H4 (cell line): ENCODE measurements at regions not wholly inside any gene's neighbourhood (a gene's known extent, or its start where the extent isn't known, plus 50 kb on each side); places are given as distances from the start of the nearest gene placed in this dataset.
A peak's percentile ranks its signal among the peaks of the same experiment; 100 is the strongest.
"Not testable (repeated sequence)": the region's sequence is repeated elsewhere in the genome, so short reads cannot be mapped to it uniquely, and the experiment has no call there.

Experiments used
- DNase-seq: peaks from one replicate; pipeline ENCODE4 v3.0.0-alpha.2; 2015; ENCODE audit warnings: low spot score

DNA sequence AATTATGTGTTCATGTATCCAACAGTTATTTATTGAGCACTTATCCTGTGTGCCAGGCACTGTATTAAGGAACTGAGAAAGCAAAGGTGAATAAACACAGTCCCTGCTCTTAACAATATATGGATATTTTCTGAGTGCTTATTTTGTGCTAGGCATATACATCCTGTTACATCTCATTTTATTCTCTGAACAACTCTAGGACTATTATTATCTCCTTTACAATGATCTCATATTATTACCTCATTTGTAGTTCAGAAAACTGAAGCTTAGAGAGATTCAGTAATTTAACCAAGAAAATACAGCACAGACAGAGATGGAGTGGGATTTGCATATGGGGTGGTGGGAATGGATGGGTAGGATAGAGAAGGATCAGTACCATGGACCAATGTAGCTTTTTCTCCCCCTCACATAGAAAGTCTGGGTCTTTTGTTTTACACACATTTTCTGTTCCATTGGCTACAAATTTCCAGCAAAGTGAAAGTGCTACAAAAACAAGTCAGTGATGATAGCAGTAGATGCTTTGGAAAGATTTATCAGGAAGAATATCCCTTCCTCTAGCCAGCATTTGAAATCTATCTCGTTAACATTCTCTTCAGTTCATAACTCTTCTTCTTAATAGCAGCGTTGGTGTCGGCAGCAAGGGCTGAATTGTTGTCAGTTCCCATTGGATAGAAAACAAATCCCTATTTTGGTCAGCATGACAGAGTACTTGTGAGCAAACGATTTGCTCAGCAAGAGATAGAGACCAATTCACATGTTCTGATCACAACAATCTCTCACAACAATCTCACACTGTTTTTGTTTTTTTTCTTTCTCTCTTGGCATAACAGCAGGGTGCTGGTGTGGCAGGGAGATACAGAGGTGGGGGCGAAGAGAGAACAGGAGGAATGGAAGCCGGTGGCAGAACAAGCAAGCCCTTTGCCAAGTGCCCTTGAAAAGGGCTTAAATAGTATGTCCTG, 102.2 kb upstream of the KCTD1 start:
- no peak for DNase-seq

DNA sequence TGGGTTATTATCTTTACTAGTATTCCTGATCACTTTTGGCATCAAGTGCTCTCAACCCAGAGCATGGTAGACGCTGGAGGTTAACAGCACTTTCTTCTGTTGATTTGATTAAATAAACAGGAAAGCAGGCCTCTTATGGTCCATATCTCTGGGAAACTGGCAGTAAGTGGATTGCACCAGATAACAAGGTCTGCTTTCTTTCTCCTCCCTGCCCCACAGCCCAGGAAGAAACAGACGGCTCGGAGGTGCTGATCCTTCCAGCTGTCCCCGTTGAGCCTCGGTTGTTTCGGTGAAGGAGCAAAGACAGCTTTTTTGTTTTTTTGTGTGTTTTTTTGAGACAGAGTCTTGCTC, 100.8 kb upstream of the KCTD1 start:
- no peak for DNase-seq

DNA sequence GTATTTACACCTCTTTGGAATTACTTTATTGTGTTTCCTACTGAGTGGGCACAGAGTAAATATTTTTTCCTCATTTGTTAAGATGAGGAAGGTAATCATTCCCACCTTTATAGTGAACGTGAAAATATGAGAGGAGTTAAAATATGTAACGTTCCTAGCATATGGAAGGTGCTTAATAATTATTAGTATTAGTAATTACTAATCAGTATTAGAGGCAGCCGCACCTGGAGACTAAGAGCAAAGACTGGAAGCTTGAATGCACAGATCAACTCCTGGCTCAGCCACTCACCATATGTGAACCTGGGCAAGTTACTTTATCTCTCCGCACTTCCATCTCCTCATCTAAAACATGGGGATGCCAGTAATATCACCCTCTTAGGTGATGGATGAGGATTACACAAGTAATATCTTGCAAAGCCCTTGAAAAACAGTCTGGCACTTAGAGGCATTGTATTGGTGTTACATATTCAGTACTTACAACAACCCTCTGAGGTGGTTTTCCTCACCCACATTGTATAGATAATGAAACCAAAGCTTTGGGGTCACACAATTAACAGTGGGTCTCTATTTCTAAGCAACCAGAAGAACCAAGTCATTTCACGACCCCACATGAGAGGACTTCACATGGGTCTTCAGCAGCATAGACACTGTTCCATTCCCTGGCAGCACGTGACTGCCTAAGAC, 100.3 kb upstream of the KCTD1 start:
- no peak for DNase-seq

DNA sequence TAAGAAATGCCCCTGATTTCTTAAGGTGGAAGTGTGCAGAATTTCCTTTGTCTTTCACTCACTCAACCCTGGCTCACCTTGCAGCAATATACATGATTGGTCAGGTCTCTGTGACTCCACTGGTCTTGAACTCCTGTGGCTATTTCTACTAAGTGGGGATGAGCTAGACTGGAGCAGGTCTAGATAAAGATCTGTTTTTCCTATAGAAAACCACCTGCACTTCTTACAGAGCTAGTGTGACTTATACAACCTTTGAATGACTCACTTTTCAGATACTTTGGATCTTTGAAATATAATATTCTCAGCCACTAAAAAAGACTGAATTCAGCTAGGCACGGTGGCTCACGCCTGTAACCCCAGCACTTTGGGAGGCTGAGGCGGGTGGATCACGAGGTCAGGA, 98.5 kb upstream of the KCTD1 start:
- no peak for DNase-seq

DNA sequence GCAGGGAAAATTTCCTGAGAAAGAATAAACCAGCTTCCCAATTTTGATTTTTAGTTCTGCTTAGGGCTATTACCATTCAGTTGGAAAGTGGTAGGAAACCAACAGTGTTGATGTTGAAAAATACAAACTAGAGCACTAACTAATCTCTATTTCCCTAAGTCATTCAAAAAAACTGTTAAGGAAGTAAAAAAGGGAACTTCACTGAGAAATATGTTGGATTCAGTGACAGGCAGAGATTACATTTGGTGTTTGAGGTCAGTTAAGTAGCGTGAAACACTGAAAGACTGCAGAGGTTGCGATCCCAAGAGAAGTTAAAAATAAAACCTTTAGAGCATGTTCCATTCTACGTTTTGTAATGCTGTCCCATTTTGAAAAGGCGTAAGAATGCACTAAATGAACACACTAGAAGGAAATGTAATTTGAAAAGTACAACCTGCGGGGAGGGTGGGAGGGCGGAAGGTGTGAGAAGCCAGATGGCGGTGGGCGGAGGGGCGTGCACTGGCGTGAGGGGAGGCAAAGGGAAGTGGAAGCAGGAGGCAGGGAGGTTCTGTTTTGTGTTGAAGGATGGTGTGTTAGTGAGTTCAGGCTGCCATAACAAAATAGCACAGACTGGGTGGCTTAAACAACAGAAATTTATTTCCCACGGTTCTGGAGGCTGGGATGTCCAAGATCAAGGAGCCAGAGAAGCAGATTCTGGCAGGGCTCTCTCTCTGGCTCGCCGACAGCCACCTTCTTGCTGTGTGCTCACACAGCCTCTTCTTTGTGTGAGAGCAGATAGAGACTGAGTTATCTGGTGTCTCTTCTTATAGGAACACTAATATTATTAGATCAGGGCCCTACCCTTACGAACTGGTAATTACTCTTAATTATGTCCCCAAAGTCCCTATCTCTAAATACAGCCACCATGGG, 94.3 kb upstream of the KCTD1 start:
- no peak for DNase-seq

DNA sequence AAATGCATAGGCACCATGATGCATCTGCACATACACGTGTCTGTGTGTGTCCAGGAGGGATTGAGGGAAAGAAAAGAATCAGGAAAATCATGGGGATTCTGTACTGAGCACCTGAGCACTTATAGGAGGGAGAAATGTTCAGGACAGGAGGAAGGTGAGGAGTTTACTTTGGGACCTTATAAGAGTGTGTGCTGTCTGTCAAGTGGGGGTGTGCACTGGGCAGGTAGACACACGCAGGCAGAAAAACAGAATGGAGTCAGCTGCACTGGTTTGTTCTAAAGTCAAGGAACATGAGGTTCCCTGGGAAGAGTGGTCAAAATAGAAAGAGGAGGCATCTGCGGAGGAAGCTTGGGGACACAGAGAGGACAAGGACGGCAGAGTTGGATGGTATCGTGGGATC, 92.2 kb upstream of the KCTD1 start:
- DNase-seq: no peak

DNA sequence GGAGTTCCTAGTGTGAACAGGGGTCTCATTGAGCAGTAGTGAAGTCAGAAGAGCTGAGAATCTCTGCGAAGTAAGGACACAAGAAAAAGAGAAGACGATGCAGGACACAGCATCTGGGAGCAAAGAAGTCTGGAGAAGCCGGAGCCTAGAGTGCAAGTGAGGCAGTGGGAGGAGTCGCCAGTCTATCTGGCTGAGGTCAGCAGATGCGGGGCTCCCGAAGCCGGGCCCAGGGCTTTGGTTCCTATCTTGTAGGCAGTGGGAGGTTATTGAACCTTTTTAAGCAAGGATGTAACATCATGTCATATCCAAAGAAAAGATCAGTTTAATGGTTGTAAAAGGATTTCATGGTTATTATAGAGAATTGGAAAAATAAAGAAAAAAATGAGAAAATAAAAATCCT, 90.8 kb upstream of the KCTD1 start:
- no peak for DNase-seq

DNA sequence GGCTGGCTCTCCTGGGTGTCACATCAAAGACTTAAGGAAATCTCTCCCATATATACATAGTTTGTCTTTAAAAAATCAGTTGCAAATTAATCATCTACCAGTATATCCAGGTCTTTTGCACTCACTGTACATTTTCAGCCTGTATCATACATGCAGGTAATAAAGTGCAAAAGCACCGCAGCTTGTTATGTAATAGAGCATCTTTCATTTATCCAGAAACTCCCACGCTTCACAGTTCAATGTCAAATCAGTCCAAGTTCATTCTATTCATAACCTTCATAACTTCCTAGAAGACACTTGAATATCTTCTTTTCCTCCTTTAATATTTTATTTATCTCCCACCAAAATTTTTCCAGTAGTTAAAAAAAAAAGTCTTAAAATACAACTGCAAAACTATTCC, 89.6 kb upstream of the KCTD1 start:
- DNase-seq: no peak

DNA sequence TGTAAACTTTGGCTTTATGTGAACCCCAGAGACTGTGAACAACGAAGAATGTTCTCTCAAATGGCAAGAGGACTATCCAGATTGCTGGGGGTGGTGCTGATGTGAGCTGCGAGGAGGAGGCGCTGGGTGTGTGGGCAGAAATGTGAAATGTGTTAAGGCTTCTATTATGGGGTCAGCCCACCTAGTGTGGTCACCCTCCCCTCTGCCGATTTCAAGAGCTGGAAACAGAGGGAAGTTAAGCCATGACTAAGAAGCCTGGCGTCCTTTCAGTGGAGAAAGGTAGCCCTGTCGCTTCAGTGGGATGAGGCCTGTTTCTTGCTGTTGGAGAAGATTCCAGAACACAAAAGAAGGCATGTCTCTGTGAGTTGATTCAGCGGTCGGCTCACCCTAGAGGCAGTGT, 89.0 kb upstream of the KCTD1 start:
- no peak for DNase-seq

DNA sequence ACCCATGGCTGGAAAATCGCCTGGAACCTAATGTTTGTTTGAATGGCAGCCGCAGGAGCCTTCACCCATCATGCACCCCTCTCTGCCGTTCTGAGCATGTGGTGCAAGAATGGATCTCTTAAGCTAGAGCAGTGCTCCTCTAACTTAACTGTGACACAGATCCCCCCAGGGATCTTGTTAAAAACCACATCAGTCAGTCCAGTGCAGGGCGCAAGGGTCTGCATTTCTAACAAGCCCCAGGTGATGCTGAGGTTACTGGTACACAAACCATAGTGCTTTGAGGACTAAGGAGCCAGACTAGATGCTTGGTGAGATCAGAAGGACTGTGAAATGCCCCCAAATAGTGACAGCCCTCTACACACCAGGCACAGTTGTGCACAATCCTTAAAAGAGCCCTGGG, 87.1 kb upstream of the KCTD1 start:
- DNase-seq: no peak

DNA sequence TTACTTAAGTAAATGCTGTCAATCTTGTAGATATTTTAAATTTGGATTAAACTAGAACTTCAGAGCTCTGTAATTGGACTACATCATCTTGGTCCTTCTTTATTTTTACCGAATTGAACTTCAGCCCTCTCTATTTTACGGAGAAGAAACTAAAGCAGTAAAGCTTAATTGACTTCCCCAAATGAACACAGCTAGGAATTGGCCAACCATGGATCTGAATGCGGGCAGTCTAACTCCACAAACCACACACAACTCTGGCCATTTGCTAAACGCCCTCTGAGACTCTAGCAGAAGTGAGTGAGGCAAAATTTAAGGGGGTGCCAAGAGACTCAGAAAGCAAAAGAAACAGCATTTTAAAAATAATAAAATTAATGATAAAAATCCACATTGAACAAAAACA, 86.3 kb upstream of the KCTD1 start:
- DNase-seq: no peak

DNA sequence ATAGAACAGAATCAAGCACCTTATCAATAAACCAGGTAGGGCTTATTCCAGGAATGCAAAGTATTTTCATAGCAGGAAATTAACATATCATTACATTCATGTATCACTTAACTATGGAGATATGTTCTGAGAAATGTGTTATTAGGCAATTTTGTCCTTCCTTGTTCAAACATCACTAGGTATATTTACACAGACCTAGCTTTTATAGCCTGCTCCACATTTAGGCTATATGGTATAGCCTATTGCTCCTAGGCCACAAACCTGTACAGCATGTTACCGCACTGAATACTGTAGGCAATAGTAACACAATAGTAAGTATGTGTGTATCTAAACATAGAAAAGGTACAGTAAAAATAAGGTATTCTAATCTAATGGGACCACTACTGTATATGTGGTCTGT, 82.8 kb upstream of the KCTD1 start:
- no peak for DNase-seq

DNA sequence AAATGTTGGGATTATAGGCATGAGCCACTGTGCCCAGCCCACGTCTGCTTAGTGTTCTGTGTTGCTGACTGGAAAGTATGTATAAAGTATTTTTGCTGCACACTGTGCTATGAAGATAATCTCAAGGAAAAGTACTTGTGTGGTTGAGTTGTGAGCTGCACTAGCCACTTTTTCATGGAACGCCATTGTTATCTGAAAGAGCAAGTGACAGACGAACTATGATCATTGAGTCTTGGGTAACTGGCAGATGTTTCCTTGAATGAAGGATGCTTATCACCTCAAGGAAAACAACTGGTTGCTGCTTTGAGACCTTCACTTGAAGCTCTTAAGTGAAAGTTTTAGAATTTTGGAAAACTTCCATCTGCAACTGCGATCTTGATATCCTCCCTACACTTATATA, 82.2 kb upstream of the KCTD1 start:
- no peak for DNase-seq

DNA sequence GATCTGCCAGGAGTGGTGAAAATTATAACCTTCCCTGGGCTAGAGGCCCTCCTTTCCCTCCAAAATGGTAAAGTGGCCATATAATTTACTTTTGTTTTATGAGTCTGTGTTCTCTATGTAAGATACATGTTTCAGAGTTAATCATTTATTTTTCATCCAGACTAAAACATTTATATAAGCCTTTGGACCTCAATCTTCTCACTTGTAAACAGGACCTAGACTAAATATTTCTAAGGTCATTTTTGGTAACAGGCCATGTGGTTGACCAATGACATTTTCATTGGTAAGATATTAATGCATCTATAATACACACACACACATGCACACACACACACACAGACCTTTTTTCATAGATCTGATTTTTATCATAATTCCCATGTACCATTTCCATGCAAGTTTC, 79.7 kb upstream of the KCTD1 start:
- no peak for DNase-seq

DNA sequence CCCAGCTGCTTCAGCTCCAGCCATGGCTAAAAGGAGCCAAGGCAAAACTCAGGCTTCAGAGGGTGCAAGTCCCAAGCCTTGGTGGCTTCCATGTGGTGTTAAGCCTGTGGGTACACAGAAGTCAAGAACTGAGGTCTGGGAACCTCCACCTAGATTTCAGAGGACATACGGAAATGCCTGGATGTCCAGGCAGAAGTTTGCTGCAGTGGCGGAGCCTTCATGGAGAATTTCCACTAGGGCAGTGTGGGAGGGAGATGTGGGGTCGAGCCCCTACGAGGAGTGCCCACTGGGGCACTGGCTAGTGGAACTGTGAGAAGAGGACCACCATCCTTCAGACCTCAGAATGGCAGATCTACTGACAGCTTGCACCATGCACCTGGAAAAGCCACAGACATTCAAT, 76.1 kb upstream of the KCTD1 start:
- no peak for DNase-seq

DNA sequence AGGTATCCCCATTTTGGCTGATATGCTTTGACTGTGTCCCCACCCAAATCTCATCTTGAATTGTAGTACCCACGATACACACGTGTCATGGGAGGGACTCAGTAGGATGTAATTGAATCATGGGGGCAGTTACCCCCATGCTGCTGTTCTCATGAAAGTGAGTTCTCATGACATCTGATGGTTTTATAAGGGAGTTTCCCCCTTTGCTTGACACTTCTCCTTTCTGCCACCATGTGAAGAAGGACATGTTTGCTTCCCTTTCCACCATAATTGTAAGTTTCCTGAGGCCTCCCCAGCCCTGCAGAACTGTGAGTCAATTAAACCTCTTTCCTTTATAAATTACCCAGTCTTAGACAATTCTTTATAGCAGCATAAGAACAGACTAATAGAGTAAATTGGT, 75.0 kb upstream of the KCTD1 start:
- not testable (repeated sequence) for DNase-seq

DNA sequence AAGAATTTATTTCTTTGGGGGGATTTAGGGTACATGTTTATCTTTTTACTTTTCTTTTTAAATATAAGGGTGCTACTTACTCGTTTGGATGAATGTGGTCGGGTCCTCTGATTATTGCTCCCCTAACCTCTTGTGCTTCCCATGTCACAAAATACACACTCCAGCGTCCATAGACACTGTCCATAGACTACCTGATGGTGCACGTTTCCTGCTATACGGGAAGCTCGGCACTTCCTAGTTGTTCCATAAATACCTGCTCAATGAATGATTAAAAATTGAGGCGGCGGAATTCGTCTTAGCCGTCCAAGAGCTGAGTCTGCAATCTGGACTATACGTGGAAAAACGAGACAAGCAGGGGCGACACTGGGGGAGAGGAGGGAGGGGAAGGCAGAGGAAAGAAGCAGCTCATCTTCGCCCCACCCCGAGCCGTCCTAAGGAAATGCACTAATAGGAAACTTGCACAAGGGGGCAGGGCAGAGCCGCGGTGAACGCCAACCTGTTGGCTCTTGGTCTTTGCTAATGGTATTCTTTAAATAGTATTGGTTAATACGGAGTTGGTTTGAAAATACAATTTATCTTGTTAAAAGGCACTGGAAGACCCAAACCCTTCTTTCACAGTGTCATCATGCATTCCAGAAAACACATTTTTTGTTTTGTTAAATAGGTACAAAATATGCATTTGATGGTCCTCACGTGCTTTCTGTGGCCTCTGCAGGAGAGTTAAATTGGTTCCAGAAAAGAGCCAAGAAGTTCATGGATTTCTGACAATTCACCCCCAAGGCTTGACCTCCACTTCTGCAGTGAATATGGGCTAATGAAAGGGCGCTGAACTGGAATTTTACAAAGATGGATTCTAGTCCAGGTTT, 73.0 kb upstream of the KCTD1 start:
- no peak for DNase-seq

DNA sequence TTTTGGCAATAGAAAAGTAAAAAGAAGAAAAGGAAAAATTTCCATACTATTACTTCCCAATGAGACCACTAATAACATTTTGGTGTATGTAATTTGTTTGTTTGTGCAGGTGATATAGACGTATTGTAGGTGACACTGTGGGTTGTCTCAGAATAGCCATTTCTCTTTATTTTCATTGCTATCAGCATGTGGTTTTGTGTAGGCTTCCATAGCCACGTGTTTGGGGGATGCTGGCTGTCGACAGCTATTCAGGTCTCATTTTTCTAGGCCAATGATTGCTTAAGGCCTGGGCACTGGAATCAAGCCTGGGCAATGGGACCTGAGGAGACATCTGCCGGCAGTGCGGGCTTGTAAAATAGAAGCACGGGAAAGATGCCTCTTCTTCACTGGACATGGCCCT, 71.0 kb upstream of the KCTD1 start:
- no peak for DNase-seq

DNA sequence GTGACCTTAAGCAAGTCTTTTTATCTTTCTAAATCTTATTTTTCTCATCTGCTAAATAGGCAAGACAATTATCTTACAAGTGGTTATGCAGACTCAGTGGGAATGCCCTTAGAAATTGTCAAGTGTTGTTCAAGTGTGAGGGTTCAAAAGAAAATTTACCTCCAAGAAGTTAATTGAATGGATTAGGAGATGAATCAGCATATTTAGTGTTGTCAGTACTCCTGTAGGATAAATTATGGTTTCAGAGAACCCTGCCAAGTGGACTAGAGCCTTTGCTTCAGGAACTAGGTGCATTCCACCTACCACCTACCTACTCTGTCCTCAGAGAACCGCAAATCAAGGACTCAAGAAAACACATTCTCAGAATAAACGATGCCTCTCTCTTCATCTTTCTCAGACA, 69.8 kb upstream of the KCTD1 start:
- DNase-seq: no peak

DNA sequence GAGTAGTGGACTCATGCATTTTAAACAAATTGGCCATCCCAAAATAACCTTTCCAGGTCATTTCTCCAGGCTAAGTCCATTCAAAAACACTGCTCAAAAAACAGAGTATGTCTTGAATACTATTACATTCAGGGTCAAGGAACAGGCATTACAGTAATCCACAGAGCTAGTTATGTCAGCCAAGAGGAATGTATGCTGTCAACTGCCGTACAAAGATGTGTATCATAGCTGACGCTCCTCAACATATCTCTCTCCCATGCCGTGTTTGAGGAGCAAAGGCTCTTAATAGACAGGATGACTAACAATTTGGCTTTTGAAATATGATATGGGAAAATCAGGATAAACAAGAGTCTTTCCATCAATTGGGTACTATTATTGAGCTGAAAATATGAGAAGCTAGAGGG, 68.8 kb upstream of the KCTD1 start:
- peak; percentile 76 for DNase-seq

DNA sequence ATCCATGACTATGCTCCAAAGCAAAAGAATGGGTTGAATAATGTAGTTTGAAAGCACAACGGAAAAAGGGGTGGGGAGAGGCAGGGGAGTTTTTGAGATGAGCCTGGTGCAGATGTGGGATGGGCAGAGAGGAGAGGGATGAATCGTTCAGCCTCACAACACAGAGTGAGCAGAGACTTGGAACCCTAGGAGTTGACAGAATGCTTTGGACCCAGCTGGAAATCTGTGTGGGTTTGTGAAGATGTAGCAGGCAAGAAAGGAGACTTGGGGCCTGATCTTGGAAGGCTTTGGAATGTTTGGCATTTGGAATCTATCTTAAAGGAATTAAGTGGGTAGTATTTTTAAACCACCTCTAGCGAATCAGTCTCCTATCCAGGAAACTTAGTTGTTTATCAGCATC, 66.0 kb upstream of the KCTD1 start:
- DNase-seq: no peak
